NCI-H1092 (cell line): ENCODE measurements at regions not wholly inside any gene's neighbourhood (a gene's known extent, or its start where the extent isn't known, plus 50 kb on each side); places are given as distances from the start of the nearest gene placed in this dataset.
A peak's percentile ranks its signal among the peaks of the same experiment; 100 is the strongest.

ENCODE experiments used
- DNase-seq: peaks from one replicate; lab custom pipeline; 2025; lab: John Stamatoyannopoulos, UW

DNA sequence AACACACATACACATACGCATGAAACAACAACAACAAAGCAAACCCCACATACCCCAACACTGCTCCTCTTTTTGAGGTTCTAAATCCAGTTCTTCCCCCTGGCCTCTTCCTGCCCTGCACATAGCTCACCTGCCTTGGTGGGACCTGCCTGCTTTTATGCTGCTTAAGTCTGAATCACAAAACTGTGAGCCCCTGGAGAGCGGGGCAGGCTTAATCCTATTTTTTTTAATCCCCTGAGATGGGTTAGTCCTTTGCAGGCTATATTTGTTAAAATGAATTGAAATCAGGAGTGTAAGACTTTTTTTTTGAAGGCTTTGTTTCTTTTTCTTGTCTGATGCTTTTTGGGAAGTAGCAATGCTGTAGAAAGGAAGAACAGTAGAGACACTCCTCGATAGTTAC, 84.6 kb upstream of the MAX start:
- DNase-seq: no peak

DNA sequence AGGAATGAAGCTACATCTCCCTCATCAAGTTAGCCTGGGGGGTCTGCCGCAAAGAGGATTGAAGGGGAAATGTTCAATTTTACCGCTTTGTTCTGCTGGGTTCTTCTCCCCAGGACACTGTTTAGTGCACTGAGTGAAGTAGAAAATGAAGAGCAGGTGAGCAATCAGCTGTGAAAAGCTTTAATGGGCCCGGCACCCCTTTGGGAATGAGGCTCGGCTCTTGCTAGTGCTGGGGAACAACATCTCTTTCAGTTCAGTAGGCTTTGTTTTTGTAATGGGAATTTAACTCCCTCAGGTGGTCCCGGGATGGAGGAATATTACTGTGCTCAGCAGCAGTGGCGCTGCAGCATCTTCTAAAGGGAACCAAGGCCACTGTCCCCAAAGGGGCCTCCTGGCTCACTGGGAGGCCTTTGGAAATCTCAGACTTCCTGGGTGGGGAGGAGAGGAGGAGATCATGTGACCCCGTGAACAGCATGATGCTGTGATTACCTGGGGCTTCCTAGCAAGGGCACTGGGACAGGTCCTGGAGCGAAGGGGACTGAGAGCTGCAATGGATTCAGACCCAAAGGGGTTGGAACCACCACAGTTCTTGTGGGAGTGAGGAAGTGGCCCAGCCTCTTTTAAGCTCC, 85.2 kb upstream of the MAX start:
- DNase-seq: no peak

DNA sequence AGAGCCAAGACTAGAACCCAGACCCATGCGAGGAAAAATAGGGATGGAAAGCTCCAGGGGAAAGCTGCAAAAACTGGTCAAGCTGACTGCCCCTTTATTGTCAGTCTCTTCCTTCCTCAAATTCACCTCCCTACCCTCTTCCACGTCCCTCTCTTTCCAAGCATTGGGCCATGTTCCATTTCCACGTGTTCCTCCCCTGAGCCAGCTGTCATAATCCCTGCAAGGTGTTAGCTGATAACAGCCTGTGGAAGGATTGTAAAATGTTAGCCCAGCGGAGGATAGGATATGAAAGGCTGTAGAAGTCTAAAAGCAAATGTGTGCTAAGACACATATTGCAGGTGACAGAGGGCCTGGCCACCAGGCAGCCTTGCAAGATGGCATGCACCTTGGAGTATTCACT, 88.0 kb upstream of the MAX start:
- DNase-seq: no peak

DNA sequence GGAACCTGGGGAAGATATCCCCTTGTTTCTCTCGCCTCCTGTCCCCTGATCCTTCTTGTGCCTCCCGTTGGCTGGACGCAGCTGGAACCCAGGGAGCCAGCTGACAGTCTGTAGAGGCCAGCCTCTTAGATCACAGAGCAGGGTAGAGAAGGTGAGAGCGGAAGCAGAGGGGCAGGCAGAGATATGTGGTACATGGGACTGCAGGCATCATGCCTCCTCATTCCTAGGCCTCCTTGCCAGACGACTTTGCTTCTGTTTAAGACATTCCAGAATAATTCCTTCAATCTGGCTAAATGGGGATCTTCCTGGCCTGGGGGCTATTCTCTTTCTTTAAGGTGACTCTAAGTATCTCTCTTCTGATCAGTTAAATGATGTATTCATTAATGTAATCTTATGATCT, 89.4 kb upstream of the MAX start:
- no peak for DNase-seq

DNA sequence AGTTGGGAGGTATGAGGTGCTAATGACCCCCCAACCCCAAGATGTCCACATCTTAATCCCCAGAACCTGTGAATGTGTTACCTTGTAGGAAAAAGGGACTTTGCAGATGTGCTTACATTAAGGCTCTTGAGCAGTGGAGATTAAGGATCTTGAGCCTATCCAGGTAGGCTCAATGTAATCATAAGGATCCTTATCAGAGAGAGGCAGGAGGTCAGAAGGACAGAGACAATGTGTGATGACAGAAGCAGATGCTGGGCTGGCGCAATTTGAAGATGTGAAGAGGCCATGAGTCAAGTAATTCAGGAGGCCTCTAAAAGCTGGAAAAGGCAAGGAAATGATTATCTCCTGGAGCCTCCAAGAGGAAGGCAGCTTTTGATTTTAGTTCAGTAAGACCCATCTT, 90.4 kb upstream of the MAX start:
- no peak for DNase-seq

DNA sequence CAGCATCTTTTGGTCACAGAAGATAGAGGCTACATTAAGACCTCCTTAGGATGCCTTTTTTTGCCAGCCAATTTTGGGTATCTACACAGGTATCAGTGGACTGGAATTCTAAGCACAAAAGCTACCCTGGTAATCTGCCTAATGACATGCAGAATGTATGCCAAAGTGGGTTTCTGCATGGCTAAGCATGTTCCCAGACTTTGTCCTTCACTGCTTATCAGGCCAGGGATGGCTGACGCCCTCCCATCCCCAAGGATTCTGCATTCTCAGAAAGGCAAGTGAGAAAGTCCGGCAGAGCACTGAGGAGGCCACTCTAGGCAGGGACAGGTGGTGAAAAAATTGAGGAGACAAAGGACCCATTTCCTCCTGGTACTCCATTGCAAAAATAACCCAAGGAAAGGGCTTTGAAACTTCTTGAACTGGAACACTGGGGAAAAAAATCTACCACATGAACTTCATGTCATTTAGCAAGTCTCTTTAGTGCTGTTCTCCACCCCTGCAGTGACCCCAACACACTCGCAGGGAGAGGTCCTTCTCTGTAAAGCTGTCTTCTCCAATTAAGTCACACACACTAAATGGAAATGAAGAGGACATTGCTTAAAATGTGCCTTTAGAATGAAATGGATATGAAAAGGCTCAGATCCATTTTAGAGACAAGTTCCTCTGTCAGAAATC, 91.7 kb upstream of the MAX start:
- DNase-seq: no peak

DNA sequence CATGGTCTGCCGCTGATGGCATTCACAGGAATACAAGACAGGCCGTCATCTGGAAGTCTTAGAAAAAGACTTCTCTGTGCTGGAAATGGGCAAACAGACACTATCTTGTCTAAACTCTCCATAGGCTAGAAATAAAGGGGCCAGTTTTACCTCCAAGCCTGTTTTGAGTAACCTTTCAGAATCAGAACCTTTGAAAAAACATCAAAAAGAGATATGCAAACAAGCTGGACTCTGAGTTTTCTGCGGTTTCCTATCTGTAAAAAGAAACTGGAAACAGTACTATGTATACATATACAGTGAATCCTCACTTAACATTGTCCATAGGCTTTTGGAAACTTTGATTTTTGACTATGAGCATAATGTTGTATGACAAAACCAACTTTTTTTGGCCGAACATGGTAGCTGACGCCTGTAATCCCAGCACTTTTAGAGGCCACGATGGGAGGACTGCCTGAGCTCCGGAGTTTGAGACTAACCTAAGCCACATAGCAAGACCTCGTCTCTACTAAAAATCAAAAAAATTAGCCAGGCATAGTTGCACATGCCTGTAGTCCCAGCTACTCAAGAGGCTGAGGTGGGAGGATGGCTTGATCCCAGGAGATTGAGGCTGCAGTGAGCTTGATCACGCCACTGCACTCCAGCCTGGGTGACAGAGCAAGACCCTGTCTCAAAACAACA, 92.9 kb upstream of the MAX start:
- DNase-seq: no peak

DNA sequence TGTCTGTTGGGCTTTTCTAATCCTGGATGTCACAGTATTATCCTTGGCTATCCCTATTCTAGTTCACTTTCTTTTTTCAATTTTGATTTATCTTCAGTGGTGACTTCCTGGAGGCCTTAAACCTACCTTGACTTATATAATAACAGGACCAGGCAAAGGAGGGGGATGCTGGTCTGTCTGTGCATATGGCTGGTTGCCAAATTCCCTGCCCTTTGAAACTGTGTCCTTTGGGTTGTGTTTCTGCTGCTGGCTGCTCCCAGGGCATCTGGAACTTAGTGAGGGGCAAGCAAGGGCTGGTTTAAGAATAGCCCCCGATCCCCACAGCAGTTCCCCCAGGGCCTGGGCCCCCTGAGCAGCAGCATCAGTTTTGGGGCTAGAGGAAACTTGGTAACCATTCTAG, 96.0 kb upstream of the MAX start:
- no peak for DNase-seq

DNA sequence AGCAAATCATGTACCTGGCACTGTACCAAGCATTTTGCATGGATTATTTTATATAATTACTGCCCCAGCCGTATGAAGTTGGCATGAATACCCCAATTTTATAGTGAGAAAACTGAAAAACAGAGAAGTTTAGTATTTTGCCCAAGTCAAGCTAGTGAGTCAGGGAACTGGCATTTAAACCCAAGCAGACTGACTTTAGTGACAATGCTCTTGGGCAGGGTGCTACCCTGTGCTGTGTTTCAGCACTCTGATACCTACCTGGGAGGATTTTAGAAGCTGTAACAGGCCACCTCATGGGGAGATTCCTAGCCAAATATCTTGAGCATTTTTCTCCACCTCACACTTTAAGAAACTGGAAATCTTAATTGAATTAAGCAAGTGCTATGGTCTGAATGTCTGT, 98.1 kb upstream of the MAX start:
- DNase-seq: no peak

DNA sequence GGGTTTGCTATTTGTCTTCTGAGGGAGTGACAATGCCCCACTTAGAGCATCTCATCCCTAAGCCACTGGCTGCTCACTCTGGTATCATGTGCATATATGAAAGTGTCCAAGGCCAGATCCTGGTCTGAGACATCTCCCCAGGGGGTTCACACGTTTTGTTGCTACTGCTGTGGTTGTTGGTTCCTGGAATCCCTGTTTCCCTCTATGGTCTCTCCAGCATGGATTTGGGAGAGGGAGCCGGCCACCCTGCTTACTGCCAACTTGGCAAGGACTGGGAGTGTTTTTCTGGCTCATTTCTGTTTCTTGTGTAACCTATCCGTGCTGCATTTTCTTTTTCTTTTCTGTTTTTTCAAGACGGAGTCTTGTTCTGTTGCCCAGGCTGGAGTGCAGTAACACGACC, 101.3 kb upstream of the MAX start:
- no peak for DNase-seq

DNA sequence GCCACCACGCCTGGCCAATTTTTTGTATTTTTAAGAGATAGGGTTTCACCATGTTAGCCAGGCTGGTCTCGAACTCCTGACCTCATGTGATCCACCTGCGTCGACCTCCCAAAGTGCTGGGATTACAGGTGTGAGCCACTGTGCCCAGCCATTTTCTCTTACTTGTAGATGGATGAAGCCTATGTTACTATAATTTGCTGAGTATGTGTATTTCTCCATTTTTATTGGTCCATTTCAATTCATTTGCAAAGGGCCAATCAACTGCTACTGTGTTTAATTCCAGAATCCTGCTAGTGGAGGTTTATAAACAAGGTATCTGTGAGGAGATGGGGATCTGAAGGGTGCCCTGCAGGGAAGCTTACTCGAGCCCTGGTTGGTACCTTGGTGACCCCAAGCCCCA, 101.7 kb upstream of the MAX start:
- no peak for DNase-seq

DNA sequence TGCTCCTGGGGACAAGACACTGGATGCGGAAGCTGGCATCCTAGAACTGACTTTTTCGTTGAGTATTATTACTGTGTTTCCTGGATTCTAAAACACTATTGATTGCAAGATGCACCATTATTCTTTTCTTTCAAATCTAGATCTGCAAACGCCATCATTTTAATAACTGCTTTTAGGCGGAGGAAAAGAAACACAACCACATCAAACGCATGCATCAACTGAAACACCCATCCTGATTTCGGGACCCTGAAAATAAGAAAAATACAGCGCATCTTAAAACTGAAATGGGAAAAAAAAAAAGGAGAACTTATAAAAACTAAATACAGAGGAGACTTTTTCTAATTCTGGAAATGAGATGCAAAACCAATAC, 103.7 kb upstream of the MAX start:
- DNase-seq: no peak

DNA sequence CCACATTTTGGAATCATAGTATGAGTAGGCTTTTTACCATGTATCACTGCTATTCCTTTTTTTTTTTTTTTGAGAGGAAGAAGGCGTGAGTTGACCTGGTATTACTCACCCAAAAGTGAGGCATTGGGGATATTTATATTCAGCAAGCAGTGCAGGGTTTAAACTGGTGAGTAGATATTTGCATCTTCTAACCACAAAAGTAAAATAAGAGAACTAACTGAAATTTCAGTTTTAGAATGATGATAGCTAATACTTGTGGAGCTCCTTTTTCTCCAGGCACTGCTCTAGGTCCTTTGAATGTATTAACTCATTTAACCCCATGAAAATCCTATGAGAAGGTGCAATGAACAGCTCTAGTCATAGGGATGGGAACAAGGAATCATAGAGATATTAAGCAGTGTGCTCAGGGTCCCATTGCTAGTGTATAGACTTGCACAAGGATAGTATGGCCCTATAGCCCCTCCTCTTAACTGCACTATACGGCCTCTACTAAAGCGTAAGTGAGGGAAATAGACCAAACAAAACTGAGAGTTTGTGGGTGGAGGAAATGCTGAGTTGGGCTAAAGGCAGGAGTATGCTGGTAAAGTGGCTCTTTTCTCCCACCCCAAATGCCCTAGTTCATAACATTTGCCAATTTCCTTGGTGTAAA, 104.3 kb upstream of the MAX start:
- DNase-seq: no peak

DNA sequence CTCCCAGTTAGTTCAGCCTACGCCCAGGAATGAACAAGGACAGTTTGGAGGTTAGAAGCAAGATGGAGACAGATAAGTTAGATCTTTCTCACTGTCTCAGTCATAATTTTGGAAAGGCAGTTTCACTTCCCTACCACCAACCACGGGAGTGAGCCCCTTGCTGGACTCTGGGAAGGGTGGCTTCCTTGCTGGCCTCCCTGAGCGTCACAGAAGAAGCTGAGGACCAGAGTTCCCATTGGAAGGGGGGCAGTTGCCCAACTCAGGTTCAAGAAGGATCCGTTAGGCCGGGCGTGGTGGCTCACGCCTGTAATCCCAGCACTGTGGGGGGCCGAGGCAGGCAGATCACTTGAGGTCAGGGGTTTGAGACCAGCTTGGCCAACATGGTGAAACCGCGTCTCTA, 106.2 kb upstream of the MAX start:
- no peak for DNase-seq

DNA sequence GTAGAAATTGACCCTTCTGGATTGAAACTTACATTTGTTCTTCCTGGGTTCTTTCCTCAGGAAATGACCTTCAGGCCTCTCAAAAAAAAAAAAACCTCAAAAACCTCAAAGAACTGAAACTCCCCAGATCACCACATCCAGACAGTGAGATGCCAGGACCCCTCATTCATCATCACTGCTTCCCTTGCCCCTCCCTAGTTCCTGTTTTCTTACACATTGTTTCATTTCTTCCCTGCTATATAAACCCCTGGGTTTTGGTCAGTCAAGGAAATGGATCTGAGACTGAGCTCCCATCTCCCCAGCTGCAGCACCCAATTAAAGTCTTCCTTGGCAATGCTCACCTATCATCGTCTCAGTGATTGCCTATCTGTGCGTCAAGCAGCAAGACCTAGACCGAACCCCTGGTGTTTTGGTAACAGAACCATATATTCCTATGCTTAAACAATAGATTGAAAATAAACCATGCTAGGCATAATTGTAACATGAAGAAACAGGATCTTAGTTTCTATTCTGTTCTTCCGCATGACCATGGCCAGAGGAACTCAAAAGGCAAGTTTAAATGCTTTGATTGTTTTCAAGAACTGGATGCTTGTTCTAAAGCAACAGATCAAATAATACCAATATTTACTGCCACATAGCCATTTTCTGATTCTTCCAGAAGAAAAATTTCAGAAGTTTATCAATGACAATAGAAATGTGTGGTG, 108.0 kb upstream of the MAX start:
- no peak for DNase-seq

DNA sequence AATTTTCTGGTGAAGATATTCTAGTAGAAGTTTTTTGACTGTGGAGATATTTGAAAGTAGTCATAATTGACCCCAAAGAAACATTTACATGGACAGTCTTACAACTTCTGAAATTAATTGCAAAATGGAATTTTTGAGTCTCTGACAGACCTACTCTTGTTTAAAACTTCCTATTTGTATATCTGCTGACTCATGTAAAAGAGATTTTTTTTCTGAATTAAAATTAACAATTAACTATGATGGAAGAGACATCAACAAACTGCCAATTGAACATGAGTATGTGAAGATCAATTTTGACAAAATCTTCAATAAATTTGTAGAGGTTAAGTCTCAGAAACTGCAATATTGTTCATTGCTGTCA, 108.5 kb upstream of the MAX start:
- DNase-seq: no peak

DNA sequence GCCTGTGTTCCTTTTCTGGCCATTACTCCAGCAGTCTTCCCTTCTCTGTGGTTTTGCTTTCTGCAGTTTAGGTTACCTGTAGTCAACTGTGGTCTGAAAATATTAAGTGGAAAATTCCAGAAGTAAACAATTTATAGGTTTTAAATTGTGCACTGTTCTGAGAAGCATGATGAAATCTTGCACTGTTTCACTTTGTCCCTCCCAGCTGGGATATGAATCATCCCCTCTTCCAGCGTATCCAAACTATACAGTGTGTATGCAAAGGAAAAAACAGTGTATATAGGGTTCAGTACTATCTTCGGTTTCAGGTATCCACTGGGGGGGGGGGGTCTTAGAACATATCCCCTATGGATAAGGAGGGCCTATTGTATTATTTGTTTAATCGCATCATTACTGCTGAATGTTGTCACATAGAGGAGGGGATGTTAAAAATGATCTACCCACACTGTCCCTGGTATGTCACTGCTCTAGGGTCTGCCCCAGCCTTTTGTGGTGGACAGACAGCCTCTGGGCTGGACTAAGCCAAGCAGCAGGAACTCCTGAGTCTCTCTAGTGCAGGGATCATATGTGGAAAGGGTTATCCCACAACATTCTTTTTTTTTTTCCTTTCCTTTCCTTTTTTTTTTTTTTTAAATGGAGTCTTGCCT, 109.1 kb upstream of the MAX start:
- no peak for DNase-seq

DNA sequence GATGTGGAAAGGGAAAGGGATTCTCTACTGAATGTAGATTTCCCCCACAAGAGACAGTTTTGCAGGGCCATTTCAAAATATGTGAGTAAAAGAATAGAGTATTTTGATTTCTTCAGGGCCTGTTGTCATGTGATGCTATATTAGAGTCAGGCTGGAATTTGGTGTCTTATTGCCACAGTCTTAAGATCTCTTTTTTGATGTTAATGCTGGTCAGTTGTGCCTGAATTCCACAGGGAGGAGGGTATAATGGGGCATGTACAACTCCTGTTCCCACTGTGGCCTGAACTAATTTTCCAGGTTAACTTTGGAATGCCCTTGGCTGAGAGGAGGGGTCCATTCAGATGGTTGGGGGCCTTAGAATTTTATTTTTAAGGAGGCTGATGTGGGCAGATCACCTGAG, 111.0 kb upstream of the MAX start:
- no peak for DNase-seq

DNA sequence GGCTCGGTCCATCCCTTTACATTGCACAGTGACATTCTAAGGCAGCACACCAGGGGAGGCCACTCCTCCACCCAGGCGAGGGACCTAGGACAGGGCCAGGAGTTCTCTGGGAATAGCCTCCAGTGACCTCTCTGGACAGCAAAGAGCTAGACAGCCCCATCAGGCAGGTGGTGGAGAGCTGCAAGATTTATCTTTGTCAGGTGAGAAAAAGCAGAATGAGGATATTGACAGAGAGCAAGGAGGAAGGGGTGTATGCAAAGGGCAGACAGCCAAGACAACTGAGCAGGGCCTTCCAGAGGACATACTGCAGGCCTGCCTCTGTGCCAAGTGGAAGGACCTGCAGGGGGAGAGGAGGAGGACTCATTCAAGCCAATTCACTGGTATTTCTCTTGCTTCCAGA, 112.4 kb upstream of the MAX start:
- DNase-seq: no peak

DNA sequence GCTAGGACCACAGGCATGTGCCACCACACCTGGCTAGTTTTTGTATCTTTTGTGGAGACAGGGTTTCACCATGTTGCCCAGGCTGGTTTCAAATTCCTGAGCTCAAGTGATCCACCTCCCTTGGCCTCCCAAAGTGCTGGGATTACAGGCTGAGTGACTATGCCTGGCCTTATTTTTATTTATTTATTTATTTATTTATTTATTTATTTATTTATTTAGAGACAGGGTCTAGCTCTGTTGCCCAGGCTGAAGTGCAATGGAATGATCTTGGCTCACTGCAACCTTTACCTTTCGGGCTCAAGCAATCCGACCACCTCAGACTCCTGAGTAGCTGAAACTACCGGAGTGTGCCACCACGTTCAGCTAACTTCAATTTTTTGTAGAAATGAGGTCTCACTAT, 117.0 kb upstream of the MAX start:
- DNase-seq: no peak

DNA sequence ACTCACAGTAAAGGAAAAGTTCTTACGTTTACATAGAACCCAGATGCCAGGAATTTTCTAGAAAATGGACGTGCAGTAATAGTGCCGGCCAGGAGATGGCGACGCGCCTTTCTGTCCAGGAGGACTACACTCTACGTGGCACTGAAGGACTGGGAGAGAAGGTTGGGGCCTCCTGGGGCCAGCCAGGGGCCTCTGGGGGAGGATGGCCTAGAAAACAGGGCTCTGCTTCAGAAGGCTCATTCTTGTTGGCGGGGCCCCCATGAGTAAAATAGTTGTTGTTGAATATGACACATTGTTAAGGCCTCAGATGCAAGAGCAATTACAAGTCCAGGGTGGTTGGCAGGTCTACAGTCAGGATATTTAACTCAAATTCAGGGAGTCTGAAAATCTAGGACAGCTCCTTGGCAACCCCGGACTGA, 120.1 kb upstream of the MAX start:
- peak; percentile 43 for DNase-seq

DNA sequence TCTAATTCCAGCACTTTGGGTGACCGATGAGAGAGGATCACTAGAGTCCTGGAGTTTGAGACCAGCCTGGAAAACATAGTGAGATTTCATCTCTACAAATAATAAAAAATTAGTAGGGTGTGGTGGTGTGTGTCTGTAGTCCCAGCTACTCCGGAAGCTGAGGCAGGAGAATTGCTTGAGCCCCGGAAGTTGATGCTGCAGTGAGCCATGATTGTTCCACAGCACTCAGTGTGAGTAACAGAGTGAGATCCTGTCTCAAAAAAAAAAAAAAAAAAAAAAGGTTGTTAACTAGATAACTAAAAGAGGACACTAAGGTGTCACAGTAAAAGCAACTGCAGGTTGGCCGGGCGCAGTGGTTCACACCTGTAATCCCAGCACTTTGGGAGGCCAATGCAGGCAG, 121.3 kb upstream of the MAX start:
- no peak for DNase-seq
